ENCODE measurements at regions not wholly inside any gene's neighbourhood (a gene's known extent, or its start where the extent isn't known, plus 50 kb on each side); places are given as distances from the start of the nearest gene placed in this dataset.

GRCh38 chr2:41344529-41344928 is 703.3 kb upstream of the PKDCC start:
- TF ChIP-seq CTCF (IDR thresholded peaks at IDR 0.05): no peak
- DNase-seq (ENCODE audit: low spot score): no peak
- H3K27ac Mint-ChIP-seq (ENCODE audit: unreplicated experiment): no peak overlapping the region
- peaks cover 19% of the 10 kb centered on the region for H3K27me3 Mint-ChIP-seq (ENCODE audit: low read depth)
- H3K9me3 Mint-ChIP-seq (ENCODE audit: low read depth): no peaks in the 10 kb centered on the region
- H3K36me3 Mint-ChIP-seq (ENCODE audit: low read depth): no peaks in the 10 kb centered on the region
- H3K4me1 Mint-ChIP-seq (ENCODE audit: low read depth): no peaks in the 10 kb centered on the region
- H3K4me3 Mint-ChIP-seq (ENCODE audit: unreplicated experiment): no peak overlapping the region

GRCh38 chr2:41353060-41353459 is 694.8 kb upstream of the PKDCC start:
- TF ChIP-seq CTCF (IDR thresholded peaks at IDR 0.05): no peak
- H3K27ac Mint-ChIP-seq (ENCODE audit: unreplicated experiment): no peak overlapping the region
- H3K9me3 Mint-ChIP-seq (ENCODE audit: low read depth): no peaks in the 10 kb centered on the region
- no peak overlapping the region for H3K4me3 Mint-ChIP-seq (ENCODE audit: unreplicated experiment)
- H3K36me3 Mint-ChIP-seq (ENCODE audit: low read depth): no peaks in the 10 kb centered on the region
- peaks cover 23% of the 10 kb centered on the region for H3K27me3 Mint-ChIP-seq (ENCODE audit: low read depth)
- DNase-seq (ENCODE audit: low spot score): no peak
- H3K4me1 Mint-ChIP-seq (ENCODE audit: low read depth): no peaks in the 10 kb centered on the region

GRCh38 chr2:41355794-41356193 is 692.0 kb upstream of the PKDCC start:
- Mint-ChIP-seq H3K36me3 (ENCODE audit: low read depth) (no peaks in the 10 kb centered on the region), H3K27me3 (ENCODE audit: low read depth) (peaks cover 16% of the 10 kb centered on the region), H3K27ac (ENCODE audit: unreplicated experiment) (no peak overlapping the region), H3K9me3 (ENCODE audit: low read depth) (peaks cover 7% of the 10 kb centered on the region), H3K4me3 (ENCODE audit: unreplicated experiment) (no peak overlapping the region), H3K4me1 (ENCODE audit: low read depth) (no peaks in the 10 kb centered on the region)
- no peak for TF ChIP-seq CTCF (IDR thresholded peaks at IDR 0.05)
- no peak for DNase-seq (ENCODE audit: low spot score)

- no peaks in the 10 kb centered on the region for H3K4me1 Mint-ChIP-seq (ENCODE audit: low read depth)
- TF ChIP-seq CTCF (IDR thresholded peaks at IDR 0.05): no peak
- H3K27me3 Mint-ChIP-seq (ENCODE audit: low read depth): peaks cover 2% of the 10 kb centered on the region
- peaks cover 15% of the 10 kb centered on the region for H3K9me3 Mint-ChIP-seq (ENCODE audit: low read depth)
- no peak overlapping the region for H3K4me3 Mint-ChIP-seq (ENCODE audit: unreplicated experiment)
- no peaks in the 10 kb centered on the region for H3K36me3 Mint-ChIP-seq (ENCODE audit: low read depth)
- no peak overlapping the region for H3K27ac Mint-ChIP-seq (ENCODE audit: unreplicated experiment)
- DNase-seq (ENCODE audit: low spot score): no peak
Measured at GRCh38 chr2:41364842-41365241, 683.0 kb upstream of the PKDCC start.

GRCh38 chr2:41375901-41376300 is 671.9 kb upstream of the PKDCC start:
- peaks cover 15% of the 10 kb centered on the region for H3K9me3 Mint-ChIP-seq (ENCODE audit: low read depth)
- no peak overlapping the region for H3K27ac Mint-ChIP-seq (ENCODE audit: unreplicated experiment)
- no peaks in the 10 kb centered on the region for H3K4me1 Mint-ChIP-seq (ENCODE audit: low read depth)

More at GRCh38 chr2:41375901-41376300, 671.9 kb upstream of the PKDCC start:
- DNase-seq (ENCODE audit: low spot score): no peak
- Mint-ChIP-seq H3K36me3 (ENCODE audit: low read depth) (no peaks in the 10 kb centered on the region), H3K27me3 (ENCODE audit: low read depth) (peaks cover 7% of the 10 kb centered on the region), H3K4me3 (ENCODE audit: unreplicated experiment) (no peak overlapping the region)
- TF ChIP-seq CTCF (IDR thresholded peaks at IDR 0.05): no peak

Data from chondrocyte (in vitro differentiated cells).